MM.1S (cell line): ENCODE measurements at regions not wholly inside any gene's neighbourhood (a gene's known extent, or its start where the extent isn't known, plus 50 kb on each side); places are given as distances from the start of the nearest gene placed in this dataset.

ENCODE experiments used
- CTCF ChIP-seq: fragments of 300-600 bp; sonication (generic); IDR thresholded peaks from 2 replicates; pipeline ENCODE4 v1.5.1; 2016; ENCODE audit warnings: antibody characterized with exemption, low read length, mixed read lengths
- EZH2 ChIP-seq: fragments of 300-600 bp; sonication (generic); optimal IDR thresholded peaks from 2 replicates; pipeline ENCODE3; 2017; ENCODE audit warnings: low read depth, mild to moderate bottlenecking, antibody characterized with exemption, low read length, mixed read lengths

- TF ChIP-seq CTCF = no peak
- TF ChIP-seq EZH2 = no peak
These were observed 448.1 kb downstream of the ADAMTS20 start for GRCh38 chr12:43103866-43104265.
